ENCODE measurements at regions not wholly inside any gene's neighbourhood (a gene's known extent, or its start where the extent isn't known, plus 50 kb on each side); places are given as distances from the start of the nearest gene placed in this dataset.

DNA sequence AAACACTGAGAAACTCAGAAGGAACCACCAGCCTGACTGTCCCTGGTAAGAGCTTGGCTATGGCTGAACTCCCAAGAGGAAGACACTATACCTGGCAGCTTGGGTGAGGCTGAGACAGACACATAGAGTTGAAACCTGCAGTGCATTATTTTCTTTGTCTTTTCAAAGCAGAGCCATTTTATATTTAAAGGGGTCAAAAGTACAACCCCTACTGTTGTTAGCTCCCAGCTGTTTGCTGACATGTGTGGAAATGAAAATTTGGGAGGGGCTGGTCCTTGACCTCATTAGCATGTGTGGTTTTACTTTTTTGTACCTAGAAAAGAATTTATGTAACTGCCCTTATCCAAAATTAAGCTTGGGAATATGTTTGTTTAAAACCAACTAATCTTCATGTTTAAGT is 309.0 kb downstream of the RPRM start:
- Histone ChIP-seq H3K4me3 (replicated peaks; ENCODE audit: insufficient read depth, low read length) (no peak overlapping the region), H3K27me3 (ENCODE audit: insufficient read depth, poor library complexity, severe bottlenecking) (no peaks in the 10 kb centered on the region), H3K27ac (replicated peaks) (no peak overlapping the region)
- no peak for DNase-seq (ENCODE audit: low read depth in 1 of 2, low spot score in 1 of 2)
- TF ChIP-seq, protein P1, sequence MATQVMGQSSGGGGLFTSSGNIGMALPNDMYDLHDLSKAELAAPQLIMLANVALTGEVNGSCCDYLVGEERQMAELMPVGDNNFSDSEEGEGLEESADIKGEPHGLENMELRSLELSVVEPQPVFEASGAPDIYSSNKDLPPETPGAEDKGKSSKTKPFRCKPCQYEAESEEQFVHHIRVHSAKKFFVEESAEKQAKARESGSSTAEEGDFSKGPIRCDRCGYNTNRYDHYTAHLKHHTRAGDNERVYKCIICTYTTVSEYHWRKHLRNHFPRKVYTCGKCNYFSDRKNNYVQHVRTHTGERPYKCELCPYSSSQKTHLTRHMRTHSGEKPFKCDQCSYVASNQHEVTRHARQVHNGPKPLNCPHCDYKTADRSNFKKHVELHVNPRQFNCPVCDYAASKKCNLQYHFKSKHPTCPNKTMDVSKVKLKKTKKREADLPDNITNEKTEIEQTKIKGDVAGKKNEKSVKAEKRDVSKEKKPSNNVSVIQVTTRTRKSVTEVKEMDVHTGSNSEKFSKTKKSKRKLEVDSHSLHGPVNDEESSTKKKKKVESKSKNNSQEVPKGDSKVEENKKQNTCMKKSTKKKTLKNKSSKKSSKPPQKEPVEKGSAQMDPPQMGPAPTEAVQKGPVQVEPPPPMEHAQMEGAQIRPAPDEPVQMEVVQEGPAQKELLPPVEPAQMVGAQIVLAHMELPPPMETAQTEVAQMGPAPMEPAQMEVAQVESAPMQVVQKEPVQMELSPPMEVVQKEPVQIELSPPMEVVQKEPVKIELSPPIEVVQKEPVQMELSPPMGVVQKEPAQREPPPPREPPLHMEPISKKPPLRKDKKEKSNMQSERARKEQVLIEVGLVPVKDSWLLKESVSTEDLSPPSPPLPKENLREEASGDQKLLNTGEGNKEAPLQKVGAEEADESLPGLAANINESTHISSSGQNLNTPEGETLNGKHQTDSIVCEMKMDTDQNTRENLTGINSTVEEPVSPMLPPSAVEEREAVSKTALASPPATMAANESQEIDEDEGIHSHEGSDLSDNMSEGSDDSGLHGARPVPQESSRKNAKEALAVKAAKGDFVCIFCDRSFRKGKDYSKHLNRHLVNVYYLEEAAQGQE (IDR thresholded peaks at IDR 0.05; ENCODE audit: insufficient replicate concordance, low read depth), result no peak
- TF ChIP-seq SPI1 (IDR thresholded peaks at IDR 0.05; ENCODE audit: borderline replicate concordance, low read depth) (no peak), GABPA (IDR thresholded peaks at IDR 0.05; ENCODE audit: low read depth) (no peak), POLR2AphosphoS5 (IDR thresholded peaks at IDR 0.05; ENCODE audit: low read depth) (no peak)
- TF ChIP-seq, protein P2, sequence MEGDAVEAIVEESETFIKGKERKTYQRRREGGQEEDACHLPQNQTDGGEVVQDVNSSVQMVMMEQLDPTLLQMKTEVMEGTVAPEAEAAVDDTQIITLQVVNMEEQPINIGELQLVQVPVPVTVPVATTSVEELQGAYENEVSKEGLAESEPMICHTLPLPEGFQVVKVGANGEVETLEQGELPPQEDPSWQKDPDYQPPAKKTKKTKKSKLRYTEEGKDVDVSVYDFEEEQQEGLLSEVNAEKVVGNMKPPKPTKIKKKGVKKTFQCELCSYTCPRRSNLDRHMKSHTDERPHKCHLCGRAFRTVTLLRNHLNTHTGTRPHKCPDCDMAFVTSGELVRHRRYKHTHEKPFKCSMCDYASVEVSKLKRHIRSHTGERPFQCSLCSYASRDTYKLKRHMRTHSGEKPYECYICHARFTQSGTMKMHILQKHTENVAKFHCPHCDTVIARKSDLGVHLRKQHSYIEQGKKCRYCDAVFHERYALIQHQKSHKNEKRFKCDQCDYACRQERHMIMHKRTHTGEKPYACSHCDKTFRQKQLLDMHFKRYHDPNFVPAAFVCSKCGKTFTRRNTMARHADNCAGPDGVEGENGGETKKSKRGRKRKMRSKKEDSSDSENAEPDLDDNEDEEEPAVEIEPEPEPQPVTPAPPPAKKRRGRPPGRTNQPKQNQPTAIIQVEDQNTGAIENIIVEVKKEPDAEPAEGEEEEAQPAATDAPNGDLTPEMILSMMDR (IDR thresholded peaks at IDR 0.05; ENCODE audit: insufficient read depth, low read length), result no peak

DNA sequence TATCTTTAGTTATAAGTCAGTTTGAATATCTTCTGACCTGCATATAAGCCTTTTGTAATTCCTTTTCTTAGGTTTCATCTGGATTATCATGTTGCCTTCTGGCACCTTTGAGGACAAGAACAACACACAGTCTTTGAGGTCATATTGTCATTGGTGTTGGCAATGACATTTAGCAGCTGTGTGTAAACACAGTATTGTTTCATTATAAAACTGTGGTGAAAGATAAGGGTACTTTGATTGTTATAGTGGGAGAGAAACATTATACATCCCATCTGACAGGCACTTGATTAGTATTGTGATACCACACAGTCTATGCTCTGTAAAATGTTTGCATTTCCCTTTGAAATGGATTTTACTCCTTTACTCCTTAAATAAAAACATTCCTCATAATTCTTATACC is 313.5 kb downstream of the RPRM start:
- no peak for TF ChIP-seq SPI1 (IDR thresholded peaks at IDR 0.05; ENCODE audit: borderline replicate concordance, low read depth)
- no peak for DNase-seq (ENCODE audit: low read depth in 1 of 2, low spot score in 1 of 2)
- Histone ChIP-seq H3K4me3 (replicated peaks; ENCODE audit: insufficient read depth, low read length) (no peak overlapping the region), H3K27me3 (ENCODE audit: insufficient read depth, poor library complexity, severe bottlenecking) (no peaks in the 10 kb centered on the region), H3K27ac (replicated peaks) (no peak overlapping the region)

DNA sequence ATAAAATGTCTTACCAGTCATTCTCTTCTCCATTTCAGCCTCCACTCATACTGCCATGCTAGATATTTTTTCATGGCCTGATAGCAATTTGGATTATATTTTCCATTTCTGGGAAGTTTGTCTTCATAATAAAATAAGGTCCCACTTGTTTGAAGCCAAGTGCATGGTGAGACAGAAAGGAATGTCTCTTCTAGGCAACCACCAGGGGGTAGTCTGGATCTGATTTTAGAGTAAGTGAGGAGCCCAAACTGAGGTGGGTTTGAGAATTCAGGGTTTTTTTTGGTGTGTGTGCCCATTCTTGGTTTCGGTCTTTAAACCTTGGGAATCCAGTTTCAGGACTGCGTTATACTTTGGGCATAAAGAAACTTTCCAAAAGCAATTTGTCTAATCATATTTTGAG is 315.5 kb downstream of the RPRM start:
- Histone ChIP-seq H3K27ac (replicated peaks) (no peak overlapping the region), H3K4me3 (replicated peaks; ENCODE audit: insufficient read depth, low read length) (no peak overlapping the region), H3K27me3 (ENCODE audit: insufficient read depth, poor library complexity, severe bottlenecking) (no peaks in the 10 kb centered on the region)
- DNase-seq (ENCODE audit: low read depth in 1 of 2, low spot score in 1 of 2), result peak in 1 of 2 experiments; percentile 18
- TF ChIP-seq POLR2AphosphoS5 (IDR thresholded peaks at IDR 0.05; ENCODE audit: low read depth), result no peak
- no peak for TF ChIP-seq SPI1 (IDR thresholded peaks at IDR 0.05; ENCODE audit: borderline replicate concordance, low read depth)
- TF ChIP-seq GABPA (IDR thresholded peaks at IDR 0.05; ENCODE audit: low read depth), result no peak
- TF ChIP-seq, protein P1 (IDR thresholded peaks at IDR 0.05; ENCODE audit: insufficient replicate concordance, low read depth), result no peak
- TF ChIP-seq, protein P2 (IDR thresholded peaks at IDR 0.05; ENCODE audit: insufficient read depth, low read length), result no peak

DNA sequence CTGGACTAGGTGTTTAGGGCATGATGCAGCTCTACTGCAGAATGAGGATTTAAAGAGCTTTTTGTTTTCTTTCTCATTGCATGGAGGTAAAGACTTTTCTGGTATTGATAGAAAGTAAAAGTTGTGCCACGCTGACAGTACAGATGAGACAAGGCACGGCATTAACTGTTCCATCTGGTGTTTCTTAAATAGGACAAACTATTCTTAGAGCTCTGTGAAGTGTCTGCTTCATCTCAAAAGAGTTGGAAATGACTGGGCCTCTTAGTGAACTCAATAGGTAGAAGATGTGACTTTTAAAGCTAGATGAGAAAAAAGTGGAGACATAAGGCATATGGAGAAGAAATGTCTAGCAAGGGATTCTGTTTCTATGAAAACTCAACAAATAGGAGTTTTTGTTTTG is 321.8 kb downstream of the RPRM start:
- no peak overlapping the region for H3K4me3 ChIP-seq (replicated peaks; ENCODE audit: insufficient read depth, low read length)
- H3K27me3 ChIP-seq (ENCODE audit: insufficient read depth, poor library complexity, severe bottlenecking), result no peaks in the 10 kb centered on the region
- no peak overlapping the region for H3K27ac ChIP-seq (replicated peaks)
- TF ChIP-seq POLR2AphosphoS5 (IDR thresholded peaks at IDR 0.05; ENCODE audit: low read depth), result no peak
- TF ChIP-seq, protein P2 (IDR thresholded peaks at IDR 0.05; ENCODE audit: insufficient read depth, low read length), result no peak
- TF ChIP-seq SPI1 (IDR thresholded peaks at IDR 0.05; ENCODE audit: borderline replicate concordance, low read depth), result no peak
- TF ChIP-seq GABPA (IDR thresholded peaks at IDR 0.05; ENCODE audit: low read depth), result no peak
- TF ChIP-seq, protein P1 (IDR thresholded peaks at IDR 0.05; ENCODE audit: insufficient replicate concordance, low read depth), result no peak
- DNase-seq (ENCODE audit: low read depth in 1 of 2, low spot score in 1 of 2), result no peak

All from HL-60 (cell line).